CD4-positive, alpha-beta T cell treated with Interleukin-21 for 1 hour (primary cell): ENCODE measurements at regions not wholly inside any gene's neighbourhood (a gene's known extent, or its start where the extent isn't known, plus 50 kb on each side); places are given as distances from the start of the nearest gene placed in this dataset.

ENCODE experiments used
- DNase-seq: peaks from one replicate; pipeline ENCODE4 v3.0.0-alpha.2; 2020

DNA sequence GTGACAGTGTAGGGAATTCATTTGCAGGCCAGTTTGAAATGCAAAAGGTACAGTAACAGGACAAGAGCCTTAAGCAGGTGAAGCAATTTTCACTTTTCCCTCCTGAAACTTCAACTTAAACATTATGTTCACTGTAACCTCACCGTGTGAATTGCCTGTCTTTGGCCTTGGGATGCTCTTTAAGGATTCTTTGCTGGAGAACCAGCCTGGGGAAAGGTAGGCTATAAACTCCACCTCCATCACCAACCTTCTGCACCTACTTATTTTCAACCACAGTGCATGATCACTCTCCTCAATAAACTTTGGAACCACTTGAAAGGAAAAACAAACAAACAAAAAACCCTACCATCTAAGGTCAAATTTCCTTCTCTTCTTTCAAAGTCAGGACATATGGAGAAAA, 300.5 kb downstream of the TLE1 start:
- no peak for DNase-seq

GRCh38 chr9:81387360-81388106, 301.8 kb downstream of the TLE1 start:
- DNase-seq, result no peak

DNA sequence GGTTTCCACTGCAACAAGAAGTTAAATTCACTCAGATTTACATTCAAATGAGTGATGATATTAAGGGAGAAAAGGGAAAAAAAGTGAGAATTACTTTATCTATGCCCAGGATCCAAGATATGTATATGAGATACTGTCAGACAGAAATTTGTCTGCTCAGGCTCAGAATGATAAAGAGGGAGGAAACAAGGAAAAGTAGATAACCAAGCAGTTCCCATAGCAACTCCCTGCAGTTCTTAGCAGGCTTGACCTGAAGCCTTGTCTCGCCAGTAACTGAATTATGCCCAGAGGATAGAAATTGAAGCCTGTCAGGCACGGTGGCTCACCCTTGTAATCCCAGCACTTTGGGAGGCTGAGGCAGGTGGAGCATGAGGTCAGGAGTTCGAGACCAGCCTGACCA, 304.4 kb downstream of the TLE1 start:
- DNase-seq, result no peak

- DNase-seq, result no peak
These were observed 307.1 kb downstream of the TLE1 start for GRCh38 chr9:81382281-81382680.

DNA sequence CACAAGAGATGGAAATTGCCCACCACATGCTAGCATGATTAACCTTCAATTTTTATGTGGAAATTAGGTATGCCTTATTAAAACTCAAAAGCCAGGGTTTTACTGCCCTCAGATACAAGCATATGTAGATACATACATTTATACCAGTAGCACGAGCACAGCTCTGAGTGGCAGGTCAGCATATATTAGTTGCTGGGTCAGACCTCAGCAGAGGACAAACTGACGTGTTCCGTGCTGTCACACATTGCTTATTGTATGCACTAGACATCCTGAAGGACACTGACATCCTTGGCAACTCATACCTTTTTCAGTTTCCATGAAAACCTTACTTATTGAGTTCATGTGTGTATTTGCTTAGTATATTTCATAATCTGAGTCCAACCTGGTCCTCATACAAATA, 307.7 kb downstream of the TLE1 start:
- DNase-seq, result no peak

GRCh38 chr9:81380504-81381359, 308.6 kb downstream of the TLE1 start:
- DNase-seq, result no peak

DNA sequence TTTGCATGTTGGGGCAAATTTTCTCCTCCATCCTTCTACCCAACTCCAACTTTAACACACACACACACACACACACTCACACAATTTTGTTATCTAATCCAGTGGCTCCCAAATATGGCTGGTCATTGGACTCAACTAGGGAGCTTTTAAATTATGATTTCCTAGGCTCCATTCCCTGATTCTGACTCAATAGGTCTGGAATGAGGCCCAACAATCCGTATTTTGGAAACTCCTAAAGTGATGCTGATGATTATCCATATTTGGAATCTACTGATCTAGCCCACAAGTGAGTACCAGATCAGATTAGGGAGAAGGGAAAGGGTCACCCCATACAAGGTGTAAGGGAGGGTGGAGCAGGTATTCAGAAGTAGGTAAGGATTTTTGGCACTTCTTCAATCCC, 309.7 kb downstream of the TLE1 start:
- DNase-seq, result no peak

- no peak for DNase-seq
These were observed 311.4 kb downstream of the TLE1 start for GRCh38 chr9:81377921-81378320.

DNA sequence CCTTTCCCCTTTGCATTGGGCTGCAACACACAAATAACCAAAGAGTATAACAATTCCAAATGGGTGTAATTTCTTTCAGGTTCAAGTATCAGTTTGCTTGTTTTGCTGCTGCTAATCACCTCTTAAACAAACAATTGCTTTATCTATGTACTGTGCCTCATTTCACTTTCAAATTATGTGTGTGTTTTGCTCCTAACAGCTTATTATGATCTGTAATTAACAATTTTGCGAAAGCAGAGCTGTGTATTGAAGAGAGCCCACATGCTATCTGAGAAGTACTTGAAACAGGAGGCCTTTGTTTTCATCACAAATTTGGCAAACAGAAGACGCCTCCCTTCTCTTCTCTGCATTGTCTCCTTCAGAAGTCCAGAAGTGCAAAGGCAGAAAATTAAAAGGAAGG, 312.0 kb downstream of the TLE1 start:
- DNase-seq, result no peak

GRCh38 chr9:81375187-81376100, 313.9 kb downstream of the TLE1 start:
- DNase-seq, result no peak

DNA sequence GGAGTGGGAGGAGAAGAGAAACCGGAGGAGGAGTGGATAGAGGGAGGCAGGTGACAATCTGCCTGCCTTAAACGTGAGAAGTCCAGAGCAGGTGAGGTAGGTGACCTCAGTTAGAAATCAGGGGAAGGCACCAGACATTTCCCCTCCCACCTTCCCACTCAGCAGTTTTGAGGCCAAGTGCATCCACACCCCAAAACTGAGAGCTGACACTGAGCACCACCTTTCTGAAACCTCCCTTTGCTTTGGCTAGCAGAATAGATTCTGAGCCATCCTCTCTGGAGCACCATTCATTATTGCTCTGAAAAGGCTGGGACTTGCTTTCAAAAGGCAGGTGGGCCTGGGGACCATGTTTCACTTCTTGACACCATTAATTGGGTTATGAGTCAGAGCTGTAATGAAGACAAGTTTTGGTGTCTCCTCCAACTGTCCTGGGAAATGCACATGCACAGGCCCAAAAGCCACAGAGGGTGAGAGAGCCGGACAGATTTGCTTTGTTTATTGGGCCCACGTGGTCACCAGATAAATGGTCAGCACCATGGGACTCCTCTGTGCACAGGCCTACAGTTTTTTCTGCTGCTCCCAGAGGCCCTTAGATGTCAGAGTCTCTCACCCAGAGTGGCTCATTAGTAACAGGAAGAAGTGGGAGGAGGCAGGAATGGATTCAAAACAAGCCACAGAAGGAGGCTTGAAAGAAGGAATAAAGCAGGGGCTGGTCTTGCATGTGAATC, 314.7 kb downstream of the TLE1 start:
- no peak for DNase-seq

GRCh38 chr9:81373294-81373693, 316.1 kb downstream of the TLE1 start:
- DNase-seq, result no peak

- DNase-seq, result no peak
These were observed 316.6 kb downstream of the TLE1 start for GRCh38 chr9:81372628-81373191.

- DNase-seq, result no peak
These were observed 317.5 kb downstream of the TLE1 start for GRCh38 chr9:81371824-81372223.

DNA sequence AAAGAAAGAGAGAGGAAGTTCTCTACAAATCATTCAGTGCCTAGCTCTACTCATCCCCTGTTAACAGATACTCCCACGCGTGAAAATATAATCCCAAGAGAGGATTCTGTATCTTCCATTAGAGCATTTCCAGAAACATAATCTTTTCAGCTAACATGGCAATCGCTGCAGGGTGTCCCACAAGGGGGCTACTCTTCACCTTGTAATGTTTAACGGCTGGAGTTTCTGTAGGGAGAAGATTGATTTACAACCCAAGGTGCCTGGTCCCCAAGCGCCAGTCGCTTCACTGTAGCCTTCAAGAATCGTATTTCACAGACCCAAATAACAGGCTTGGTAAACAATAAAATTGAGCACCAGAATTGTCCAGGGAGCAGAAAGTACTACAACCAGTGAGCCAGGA, 318.7 kb downstream of the TLE1 start:
- no peak for DNase-seq

- no peak for DNase-seq
These were observed 319.3 kb downstream of the TLE1 start for GRCh38 chr9:81370096-81370495.

DNA sequence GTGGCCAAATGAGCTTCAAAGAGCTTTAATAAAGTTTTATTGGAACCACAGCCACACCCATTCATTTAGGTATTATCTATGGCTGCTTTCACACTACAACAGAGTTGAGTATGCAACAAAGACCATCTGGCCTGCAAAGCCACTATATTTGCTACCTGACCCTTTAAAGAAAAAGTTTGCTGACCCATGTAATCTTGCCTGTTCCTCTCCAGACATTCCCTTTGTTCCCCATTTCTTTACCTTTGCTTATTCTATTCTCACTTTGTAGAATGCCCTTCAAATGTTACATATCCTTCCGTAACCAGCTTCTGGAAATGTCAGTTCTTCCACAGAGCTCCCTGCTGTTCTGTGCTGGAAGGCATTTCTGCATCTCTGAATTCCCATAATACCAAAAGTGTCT, 320.2 kb downstream of the TLE1 start:
- no peak for DNase-seq

DNA sequence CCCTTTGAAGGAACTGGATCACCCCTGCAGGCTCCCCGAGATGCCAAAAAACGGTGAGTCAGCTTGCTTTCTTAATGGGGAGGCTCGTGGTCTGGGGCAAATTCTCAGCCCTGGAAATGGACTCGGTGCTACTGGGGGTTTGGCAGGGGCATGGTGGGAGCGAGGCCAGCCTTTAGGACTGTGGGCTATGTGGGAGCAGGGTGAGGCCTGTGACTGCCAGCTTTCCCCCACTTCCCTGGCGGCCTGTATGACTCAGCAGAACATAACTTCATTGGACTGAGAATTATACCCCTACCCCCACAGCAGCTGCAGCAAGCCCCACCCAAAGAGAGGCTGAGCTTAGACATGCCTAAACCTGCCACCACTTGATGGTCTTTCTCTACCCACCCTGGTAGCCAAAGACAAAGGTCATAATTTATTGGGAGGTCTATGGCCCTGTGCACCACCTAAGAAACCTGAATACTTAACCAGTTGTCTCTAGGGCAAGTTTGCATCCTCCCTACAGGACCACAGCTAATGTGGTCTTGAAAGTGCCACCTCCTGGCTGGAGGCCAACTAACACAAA, 325.3 kb downstream of the TLE1 start:
- DNase-seq, result no peak

DNA sequence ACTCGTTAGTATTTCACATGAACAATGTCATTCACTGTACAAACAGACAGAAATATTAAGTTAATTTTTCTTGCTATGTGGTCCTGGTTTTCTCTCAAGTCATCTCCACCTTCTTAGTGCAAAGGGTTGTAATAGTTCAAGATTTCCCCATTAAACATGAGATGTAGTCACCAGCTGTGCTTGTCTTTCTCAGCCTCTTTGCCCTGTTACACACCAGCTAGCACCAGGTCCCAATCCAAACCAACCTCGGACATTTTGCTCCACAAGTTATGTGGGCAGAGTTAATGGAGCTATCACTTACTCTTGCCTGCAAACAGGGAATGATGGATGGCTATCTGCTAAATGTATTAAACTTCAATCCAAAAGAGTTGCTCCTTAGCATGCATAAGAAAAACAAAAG, 328.1 kb downstream of the TLE1 start:
- DNase-seq, result no peak

DNA sequence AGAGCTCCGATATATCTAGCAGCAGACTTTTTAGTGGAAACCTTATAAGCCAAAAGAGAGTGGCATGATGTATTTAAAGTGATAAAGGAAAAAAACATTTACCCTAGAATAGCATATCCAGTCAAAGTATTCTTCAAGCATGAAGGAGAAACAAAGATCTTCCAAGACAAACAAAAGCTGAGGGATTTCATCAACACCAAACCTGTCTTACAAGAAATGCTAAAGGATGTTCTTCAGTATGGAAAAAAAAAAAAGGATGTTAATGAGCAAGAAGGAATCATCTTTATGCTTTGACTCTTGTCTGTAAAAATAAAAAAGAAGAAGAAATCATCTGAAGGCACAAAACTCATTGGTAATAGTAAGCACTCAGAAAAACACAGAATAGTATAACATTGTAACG, 338.2 kb downstream of the TLE1 start:
- no peak for DNase-seq

- no peak for DNase-seq
These were observed 345.0 kb downstream of the TLE1 start for GRCh38 chr9:81344366-81344765.

GRCh38 chr9:81335879-81336421, 353.4 kb downstream of the TLE1 start:
- DNase-seq, result no peak
